Stimulated activated CD8-positive, alpha-beta memory T cell treated with anti-CD3 and anti-CD28 coated beads, Interleukin-4, amount 100 ng/mL, for 1 hour (primary cell): ENCODE measurements at regions not wholly inside any gene's neighbourhood (a gene's known extent, or its start where the extent isn't known, plus 50 kb on each side); places are given as distances from the start of the nearest gene placed in this dataset.

Experiments used
- DNase-seq, 2 donors: peaks; one replicate each; pipeline ENCODE4 v3.0.0-alpha.2; 2020; ENCODE audit warnings: low read depth in 2 of 2, low spot score in 1 of 2

DNA sequence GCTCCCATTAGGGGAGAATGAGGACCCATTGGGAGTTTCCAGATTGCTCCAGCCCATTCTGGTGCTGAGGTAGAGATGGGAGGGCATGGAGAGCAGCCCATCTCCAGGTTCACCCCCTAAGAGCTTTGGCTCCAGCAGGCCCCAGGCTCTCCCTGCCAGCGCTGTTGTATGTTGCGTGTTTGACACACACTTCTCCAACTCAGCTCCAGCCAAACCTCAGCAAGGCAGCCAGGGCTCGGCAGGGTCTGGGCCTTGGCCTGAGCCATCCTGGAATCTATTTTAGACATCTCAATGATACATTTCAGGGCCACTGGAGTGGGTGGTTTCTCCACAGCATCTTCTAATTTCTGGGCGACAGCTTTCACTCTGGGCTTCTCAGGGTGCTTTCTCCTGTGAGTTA is 117.0 kb downstream of the NAV1 start:
- no peak for DNase-seq

DNA sequence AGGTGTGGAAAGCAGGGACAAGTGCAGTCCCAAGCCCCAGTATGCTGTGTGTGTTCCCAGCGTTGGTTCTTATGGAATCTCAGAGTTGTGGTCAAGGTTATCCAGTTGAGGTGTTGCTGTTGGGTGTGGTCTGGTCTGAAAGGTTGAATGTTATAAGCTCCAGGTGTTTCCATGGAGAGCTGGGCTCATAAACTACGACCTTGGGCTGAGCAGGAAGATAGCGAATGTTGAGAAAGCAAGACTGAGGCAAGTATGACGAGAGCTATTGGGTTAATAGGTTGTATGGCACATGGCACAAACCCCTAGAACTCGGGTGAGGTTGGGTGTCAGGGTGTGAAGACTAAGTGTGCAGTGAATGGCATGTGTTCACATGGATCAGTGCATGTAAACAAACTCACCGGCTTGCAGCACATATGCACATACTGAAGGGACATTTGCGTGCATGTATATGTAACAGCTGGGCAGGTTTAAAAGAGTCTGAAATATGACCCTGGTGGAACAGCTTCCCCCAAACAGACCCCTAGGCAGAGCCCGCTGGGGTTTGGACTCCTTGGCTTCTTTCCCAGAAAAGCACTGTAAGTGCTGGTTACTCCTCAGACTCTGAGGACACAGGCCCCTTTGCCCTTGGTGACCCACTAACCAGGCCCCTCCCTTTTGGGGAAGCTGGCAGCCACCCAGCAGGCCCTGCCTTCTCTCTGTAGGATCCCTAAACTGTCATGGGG is 117.5 kb downstream of the NAV1 start:
- no peak for DNase-seq

DNA sequence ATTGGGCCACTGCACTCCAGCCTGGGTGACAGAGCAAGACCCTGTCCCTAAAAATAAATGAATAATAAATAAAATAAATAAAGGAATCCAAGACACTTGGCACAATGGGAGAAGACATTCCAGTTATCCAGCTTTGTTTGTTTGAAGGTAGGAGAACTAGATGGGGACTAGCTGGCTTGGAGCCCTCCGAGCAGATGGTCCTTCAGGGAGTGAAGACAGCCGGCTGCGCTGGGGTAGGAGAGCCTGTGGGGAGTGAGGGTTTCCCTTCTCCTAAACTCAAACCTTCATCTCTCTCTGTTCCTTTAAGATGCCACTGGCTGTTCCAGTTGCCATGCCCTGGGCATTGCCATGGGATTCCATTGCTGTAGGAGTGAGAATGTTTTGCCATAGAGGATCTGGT is 120.6 kb downstream of the NAV1 start:
- no peak for DNase-seq

DNA sequence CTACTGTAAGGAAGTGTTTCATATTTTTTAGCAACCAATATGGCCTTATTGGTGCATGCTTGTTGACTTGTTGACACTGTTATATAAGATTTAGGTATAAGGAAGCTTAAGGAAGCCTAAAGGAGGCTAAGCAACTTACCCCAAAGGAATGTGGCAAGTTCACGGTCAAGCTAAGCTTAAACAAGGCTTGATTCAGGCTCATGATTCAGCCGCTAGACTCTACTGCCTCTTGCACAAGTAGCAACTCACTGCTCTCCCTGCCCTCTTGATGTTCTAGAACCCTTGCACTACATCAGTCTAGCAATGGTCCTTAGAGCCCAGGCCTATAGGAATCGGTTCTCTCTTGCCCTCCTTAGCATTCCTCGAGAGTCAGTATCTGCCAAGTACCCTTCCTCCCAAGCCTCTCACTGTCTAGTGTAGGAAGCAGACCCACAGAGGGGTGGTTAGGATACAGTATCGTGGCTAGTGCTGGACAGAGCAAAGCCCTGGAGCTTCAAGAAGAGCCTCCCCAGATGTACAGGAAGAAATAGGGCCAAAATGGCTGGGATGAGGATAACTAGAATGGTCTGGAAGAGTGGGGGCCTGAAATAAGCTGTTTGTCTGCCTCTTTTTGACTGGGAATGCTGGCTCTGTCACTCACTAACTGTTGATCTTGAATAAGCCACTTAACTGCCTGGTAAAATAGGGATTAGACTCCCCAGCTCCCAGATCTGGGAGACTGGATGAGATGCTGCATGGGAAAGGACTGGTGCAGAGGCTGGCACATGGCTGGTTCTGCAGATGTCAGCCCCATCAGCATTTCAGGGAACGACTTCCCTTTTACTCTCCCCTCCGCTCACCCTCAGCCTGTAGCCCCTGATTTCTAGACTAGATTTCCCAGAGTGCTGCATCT is 122.2 kb downstream of the NAV1 start:
- DNase-seq: no peak

DNA sequence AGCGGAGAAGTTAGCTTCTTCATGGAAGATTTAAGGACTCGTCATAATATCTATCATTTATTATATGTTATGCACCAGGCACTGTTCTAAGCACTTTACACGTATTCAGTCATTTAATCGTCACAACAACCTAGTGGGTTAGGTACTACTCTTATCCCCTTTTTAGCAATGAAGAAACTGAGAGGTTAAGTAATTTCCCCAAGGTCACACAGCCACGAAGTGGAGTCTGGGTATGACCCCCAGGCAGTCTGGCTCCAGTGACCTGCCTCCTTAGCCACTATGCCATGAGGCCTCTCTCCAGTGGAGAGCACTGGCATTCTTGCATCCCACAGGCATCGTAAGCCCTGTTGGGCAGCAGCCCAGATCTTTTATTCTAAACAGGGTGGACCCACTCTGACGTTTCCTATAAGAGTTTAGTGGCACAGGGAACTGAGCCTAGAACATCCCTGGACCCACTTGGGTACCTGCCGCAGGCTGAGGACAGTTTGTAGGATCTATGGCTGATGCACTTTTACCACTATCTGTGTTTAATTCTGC is 123.0 kb downstream of the NAV1 start:
- DNase-seq: no peak

DNA sequence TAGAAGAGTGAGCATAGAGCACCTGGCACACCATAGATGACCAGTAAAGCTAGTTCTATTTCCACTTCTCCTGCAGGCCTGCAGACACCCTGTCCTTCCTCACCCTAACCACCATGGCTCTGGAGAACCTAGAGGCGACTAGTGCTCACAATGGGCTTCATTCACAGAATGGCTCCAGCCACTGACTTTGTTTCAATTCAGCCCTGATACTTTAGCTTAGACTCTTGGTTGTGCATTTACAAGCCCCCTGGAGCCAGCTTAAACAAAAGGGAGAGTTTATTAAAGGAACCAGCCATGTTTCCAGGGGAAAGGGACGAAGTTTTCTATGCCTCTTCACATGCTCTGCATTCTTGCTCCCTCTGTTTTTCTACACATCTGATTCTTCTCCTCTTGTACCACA is 123.7 kb downstream of the NAV1 start:
- no peak for DNase-seq

DNA sequence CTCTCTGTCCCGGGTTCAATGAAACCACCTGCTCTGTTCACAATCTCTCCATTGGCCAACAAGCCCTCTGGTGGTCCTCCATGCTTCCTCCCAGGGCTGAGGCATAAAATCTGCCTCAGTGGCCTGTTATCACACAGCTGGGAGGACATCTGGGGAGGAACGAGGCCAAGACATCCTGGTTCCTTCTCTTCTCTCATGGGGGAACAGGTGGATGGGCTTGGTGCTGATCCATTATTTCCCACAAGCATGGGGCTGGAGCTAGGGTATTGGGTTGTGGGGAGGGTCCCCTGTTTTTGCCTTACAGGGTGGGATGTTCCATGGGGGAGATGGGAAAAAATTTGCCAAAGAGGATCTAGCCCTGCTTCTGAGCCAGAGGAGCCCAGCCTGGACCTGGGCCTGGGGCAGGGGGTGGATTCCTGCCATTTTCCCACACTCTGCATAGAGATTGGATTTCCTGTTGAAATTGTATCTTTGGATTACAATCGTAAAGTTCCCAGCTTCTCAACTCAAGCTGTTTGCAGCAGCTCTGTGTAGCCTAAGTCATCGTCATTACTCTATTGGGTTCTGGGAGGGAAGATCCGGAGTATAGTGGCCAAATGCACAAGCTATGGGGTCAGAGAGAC is 124.7 kb downstream of the NAV1 start:
- no peak for DNase-seq

DNA sequence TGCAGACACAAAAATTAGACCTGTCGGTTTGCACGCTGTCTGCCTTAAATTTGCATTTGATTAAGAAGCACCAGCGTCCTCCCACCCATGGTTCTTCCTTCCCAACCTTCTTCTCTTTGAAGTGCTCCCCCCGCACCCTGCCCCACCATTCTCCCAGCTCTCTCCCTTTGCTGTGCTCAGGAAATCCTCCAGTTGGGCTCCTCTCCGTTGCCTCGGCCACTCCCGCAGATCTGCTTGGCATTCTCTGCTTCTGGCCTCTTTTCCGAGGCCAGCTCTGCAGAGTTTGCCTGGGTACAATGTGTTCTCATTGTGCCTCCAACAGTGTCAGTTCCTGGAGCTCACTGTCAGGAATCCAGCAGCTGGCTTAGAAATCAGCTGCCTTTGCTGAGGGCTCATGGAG is 126.1 kb downstream of the NAV1 start:
- DNase-seq: no peak

DNA sequence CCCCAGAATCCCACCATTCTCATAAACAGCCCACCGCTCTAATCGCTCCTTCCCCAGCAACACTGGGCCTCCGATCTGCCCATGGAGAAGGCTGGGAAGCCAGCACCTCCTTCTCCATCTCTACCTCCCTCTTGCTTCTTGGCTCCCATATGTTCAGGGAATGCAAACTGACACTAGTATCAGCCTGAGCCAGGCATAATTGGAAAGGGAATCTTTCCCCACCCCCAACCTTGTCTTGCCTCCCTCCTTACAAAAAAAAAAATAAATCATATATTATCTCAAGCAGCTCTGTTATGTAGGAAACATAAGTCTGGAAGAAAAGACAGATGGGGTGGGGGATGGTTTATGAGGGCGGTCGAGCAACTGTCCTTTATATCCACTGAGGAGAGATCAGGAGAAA is 127.2 kb downstream of the NAV1 start:
- no peak for DNase-seq

DNA sequence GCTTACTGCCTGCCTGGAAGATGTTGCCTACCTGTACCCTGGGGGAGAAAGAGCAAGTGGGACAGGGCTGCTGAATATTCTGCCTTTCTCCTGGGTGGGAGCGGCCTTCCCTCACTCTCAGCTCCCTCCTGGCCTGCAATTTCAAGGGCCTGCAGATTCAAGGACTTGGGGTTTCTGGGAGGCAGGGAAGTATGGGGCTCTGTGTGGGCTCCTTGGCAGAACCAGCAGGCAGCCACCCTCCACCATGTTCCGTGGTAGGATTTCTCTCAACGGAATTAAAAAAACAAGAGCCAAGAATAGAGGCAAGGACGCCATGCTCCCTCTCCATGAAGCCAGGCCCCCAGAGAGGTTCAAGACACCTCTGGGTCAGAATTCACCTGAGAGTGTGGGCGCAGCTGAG is 127.7 kb downstream of the NAV1 start:
- DNase-seq: no peak

DNA sequence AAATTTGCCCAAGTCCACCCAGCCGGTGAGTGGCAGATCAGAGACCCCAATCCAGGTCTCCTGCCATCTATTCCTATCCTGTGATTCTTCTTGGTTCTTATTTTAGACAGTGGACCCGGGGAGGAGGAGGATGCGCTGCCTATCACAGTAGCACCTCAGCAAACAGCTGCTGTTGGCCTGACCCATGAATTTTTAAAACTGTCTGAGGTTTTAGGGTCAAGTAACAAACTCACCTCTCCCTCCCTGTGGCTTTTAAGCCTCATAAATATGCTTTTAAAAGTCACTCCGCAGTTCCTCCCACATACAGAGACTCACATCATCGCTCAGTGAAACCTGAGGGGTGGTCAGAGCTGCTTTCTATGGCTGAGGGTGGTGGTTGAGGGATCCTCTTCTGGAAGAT is 128.6 kb downstream of the NAV1 start:
- no peak for DNase-seq

DNA sequence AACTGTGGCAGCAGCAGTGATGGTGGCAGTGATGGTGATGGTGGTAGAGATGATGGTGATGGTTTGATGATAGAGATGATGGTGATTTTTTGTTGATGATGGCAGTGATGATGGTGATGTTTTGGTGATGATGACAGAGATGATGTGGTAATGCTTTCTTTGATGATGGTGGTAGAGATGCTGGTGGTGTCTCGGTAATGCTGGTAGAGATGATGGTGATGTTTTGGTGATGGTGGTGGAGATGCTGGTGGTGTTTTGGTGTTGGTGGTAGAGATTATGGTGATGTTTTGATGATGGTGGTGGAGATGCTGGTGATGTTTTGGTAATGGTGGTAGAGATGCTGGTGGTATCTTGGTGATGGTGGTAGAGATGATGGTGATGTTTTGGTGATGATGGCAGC is 131.6 kb downstream of the NAV1 start:
- no peak for DNase-seq

DNA sequence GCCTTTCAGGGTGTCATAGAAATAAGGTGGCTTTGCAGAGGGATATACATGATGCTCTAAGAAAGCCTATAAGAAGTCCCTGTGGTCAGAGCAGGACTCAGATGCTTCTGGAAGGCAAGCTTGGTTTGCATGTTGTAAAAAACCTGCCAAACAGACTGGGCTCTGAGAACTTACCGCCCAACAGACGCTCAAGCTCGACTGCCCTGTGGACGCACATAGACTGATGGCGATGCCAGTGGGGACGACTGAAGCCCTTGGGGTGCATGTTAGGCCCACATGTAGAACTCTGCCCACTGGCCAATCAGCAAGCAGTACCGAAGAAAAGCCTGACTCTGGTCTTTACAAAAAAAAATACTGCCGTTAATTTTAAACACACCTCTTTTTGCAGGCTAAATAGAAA is 133.8 kb downstream of the NAV1 start:
- no peak for DNase-seq

DNA sequence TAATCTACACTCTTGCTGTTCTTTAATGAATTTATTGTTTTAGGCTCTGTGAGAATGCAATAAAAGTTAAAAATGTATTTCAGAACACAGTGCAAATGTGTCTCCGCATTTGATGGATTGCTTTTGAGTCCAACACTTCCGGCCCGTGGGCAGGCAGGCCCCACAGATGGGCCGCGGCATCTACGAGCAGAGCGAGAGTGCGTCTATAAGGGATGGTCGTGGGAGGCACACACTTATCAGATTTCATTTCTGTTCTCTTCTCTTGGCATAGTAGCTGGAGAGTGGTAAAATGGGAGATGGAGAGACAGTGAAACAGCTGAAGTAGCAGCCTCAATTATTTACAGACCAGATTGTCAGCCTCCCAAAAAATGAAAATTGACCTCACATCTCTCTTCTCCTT is 134.2 kb downstream of the NAV1 start:
- DNase-seq: no peak

DNA sequence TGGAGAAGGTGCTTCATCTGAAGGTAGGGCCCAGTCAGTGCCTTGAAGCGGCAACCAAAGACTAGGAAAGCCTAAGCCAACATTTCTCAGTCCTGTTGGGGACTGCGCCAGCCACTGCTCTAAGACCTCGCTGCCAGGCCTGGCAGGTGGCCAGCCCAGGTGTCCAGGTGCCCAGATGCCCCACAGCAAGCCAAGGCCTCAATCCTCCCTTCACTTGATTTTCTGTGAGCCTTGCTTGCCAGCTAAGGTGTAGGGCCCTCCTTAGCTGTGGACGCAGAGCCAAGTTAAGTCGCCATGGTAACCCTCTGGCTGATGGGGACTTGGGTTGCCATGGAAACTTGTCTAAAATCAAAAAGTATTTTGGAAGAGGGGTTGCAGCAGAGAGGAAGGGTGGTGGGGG is 135.0 kb downstream of the NAV1 start:
- no peak for DNase-seq

DNA sequence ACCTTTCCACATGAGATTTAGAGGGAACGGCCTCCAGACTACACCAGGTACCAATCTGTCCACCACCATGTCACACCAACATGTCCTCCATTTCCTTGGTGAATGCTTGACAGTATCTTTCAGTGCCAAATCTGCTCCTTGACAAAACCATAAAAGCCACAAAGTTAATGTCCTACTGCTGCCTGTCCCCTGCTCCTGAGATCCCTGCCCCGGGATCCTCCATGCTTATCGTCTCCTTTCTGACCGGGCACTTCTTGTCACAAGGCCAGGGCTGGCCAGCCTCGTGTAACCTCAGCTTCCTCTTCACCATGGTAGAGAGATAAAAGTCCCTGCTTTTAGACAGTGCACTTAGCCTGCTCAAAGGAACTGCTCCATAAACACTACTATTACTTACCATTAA is 136.2 kb downstream of the NAV1 start:
- DNase-seq: no peak

DNA sequence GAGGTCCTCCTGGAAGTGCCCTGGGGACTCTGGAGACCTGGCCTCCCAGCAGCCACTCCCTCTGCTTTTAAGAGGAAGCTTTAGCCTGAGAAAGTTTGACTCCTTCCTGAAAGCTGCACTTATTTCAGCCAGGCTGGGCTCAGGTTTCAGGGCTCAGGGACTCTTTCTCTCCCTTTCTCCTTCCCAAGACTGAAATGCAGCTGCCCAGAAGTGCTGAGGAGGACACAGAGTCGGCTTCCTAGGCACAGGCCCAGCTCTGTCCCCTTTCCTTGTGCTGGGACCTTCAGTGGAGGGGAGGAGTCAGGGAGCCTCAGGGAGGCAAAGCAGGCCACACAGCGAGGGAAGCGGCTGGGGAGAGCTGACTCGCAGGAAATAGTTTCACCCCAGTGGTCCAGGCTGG is 137.3 kb downstream of the NAV1 start:
- DNase-seq: no peak

DNA sequence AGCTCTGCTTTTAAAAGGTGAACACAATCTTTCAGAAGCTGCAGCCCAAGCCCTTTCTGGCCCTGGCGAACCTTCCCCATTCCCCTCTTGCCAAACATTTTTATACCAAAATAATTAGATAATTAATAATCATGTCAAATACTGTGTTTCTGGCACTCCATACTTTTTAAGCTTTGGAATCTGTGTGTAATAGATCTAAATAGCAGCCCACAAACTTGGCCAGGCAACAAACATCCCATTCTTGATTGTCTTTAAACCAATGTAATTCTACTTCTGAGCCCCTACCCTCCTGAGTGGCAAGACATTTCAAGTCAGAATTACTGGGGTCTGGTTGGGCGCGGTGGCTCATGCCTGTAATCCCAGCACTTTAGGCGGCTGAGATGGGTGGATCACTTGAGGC is 137.7 kb downstream of the NAV1 start:
- DNase-seq: no peak

DNA sequence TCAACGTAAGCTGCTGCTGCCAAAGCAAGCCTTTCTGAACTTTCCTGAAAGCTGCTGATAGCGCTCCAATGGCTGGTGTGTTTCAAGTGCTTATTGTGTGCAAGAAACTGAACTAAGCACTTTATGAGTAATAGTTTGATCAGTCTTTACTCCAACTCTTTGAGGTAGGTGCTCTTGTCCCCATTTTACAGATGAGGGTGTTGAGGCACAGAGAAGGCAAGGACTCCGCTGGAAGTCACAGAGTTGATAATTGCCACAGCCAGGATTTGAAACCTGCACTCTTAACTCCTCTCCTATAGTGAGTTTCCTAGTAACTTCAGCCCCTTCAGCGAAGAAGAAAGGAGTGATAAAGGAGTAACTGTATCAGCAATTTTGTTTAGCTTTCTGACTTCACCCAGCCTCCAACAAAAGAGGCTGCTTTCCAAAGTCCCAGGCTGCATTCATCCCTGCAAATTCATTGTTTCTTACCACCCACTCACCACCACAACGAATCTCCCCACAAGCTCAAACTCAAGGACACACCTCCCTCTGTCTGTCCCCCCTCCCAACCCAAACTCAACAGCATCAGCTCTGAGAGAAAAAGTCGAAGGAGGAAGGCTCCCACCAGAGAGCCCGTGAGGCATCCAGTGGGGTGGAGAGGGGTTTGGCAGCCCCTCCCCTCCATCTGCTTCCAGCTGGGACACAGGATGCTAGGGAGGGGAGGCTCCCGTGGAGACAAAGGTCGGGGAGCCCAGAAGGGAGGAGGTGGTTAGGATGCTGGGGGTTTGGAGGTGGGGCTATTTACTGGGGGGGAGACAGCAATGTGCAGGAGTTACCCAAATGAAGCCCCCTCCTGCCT is 139.6 kb downstream of the NAV1 start:
- DNase-seq: no peak

DNA sequence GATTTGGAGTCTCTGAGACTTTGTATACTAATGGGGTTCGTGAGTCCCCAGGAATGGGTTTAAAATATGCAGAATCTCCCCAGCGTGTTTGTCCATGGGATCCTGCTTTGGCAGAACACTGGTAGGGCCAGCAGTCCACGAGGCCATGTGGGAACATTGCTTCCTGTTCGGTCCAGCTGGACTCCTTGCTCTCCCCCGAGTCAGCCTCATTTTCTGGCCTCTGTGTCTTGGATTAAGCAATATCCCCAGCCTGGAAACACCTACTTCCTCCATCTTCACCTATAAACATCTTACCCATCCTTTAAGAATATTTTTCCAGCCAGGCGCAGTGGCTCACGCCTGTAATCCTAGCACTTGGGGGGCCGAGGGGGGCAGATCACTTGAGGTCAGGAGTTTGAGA is 142.4 kb downstream of the NAV1 start:
- DNase-seq: no peak

DNA sequence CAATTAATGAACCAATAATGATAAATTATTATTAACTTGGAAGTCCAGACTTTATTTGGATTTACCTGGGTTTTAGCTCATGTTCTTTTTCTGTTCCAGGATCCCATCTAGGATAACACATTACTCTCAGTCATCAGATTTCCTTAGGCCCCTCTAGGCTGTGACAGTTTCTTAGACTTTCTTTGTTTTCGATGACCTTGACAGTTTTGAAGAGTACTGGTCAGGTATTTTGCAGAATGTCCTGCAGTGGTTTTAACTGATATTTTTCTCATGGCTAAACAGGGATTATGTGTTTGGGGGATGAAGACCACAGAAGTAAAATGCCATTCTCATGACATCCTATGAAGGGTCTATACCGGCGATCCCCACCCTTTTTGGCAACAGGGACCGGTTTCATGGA is 144.0 kb downstream of the NAV1 start:
- DNase-seq: no peak
